Uterus (tissue), 3 donors: ENCODE measurements at regions not wholly inside any gene's neighbourhood (a gene's known extent, or its start where the extent isn't known, plus 50 kb on each side); places are given as distances from the start of the nearest gene placed in this dataset.

Experiments used
- DNase-seq, 2 donors: peaks; one replicate each; pipeline ENCODE4 v3.0.0-alpha.2; 2019 to 2020
- H3K27ac ChIP-seq, 2 donors: fragments of 200-600 bp; sonication (generic); 1 replicate in 1 of 2; 2 replicates in 1 of 2; pipeline ENCODE4 v1.5.1; 2016 to 2018
- H3K27me3 ChIP-seq, 2 donors: fragments of 200-600 bp; sonication (generic); one replicate each; pipeline ENCODE4 v1.5.1; 2018 to 2019; ENCODE audit warnings: control low read depth in 1 of 2
- H3K36me3 ChIP-seq, 2 donors: fragments of 200-600 bp; sonication (generic); one replicate each; pipeline ENCODE4 v1.5.1; 2019; ENCODE audit warnings: control low read depth in 1 of 2
- H3K4me1 ChIP-seq, 2 donors: fragments of 200-600 bp; sonication (generic); one replicate each; pipeline ENCODE4 v1.5.1; 2018 to 2019; ENCODE audit warnings: control low read depth in 1 of 2
- H3K4me3 ChIP-seq, 2 donors: fragments of 200-600 bp; sonication (generic); 1 replicate in 1 of 2; 2 replicates in 1 of 2; pipeline ENCODE4 v1.5.1; 2018 to 2019; ENCODE audit warnings: mild to moderate bottlenecking in 1 of 2
- H3K9me3 ChIP-seq, 2 donors: fragments of 200-600 bp; sonication (generic); one replicate each; pipeline ENCODE4 v1.5.1; 2019; ENCODE audit warnings: control low read depth in 1 of 2
- POLR2A ChIP-seq, 2 donors: fragments of 450-650 bp; IDR thresholded peaks; one replicate each; pipeline ENCODE4 v1.6.1; 2016; ENCODE audit warnings: antibody characterized with exemption in 2 of 2, mild to moderate bottlenecking in 1 of 2, moderate library complexity in 1 of 2
- intact Hi-C: fragments of 100-400 bp; cut with DNase I; formaldehyde crosslinking; loops from one replicate; pipeline ENCODE4 v1.15.1; 2023; ENCODE audit warnings: low total_unique reads
- TF ChIP-seq, protein P1 (sequence below), 4 experiments: fragments of 200-600 bp in 2 of 4; fragments of 450-650 bp in 2 of 4; sonication (generic) in 2 of 4; IDR thresholded peaks; one replicate each; pipeline ENCODE4 v1.5.1; 2016 to 2019; ENCODE audit warnings: antibody characterized with exemption in 4 of 4, mild to moderate bottlenecking in 2 of 4, moderate library complexity in 1 of 4
- donor health status: DM: yes; HTN: yes; CAD: no.

DNA sequence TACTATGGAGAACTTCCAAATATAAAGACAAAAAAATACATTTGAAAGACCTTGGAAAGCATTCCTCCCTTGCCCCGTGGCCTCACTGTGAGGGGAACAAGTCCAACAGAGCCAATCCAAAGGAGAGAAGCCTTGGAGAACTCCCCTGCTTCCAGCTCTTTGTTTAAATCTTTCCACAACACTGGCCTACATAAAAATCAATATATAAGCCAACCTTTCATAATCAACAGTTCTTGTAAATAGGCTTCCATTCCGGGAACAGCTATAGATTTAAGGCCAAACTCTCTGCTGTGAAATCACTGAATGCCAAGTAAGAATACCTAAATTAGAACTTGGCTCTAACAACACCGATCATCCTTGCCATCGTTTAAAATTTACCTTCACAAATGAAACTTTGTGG, 242.1 kb downstream of the HACE1 start:
- H3K27ac ChIP-seq: no peak overlapping the region
- TF ChIP-seq, protein P1, sequence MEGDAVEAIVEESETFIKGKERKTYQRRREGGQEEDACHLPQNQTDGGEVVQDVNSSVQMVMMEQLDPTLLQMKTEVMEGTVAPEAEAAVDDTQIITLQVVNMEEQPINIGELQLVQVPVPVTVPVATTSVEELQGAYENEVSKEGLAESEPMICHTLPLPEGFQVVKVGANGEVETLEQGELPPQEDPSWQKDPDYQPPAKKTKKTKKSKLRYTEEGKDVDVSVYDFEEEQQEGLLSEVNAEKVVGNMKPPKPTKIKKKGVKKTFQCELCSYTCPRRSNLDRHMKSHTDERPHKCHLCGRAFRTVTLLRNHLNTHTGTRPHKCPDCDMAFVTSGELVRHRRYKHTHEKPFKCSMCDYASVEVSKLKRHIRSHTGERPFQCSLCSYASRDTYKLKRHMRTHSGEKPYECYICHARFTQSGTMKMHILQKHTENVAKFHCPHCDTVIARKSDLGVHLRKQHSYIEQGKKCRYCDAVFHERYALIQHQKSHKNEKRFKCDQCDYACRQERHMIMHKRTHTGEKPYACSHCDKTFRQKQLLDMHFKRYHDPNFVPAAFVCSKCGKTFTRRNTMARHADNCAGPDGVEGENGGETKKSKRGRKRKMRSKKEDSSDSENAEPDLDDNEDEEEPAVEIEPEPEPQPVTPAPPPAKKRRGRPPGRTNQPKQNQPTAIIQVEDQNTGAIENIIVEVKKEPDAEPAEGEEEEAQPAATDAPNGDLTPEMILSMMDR (IDR thresholded peaks at IDR 0.05): no peak
- TF ChIP-seq POLR2A (IDR thresholded peaks at IDR 0.05): no peak
- DNase-seq: no peak
- intact Hi-C loops: no loop called here
- no peak overlapping the region for H3K4me3 ChIP-seq
- no peaks in the 10 kb centered on the region for H3K27me3 ChIP-seq
- H3K36me3 ChIP-seq: no peaks in the 10 kb centered on the region
- H3K9me3 ChIP-seq: no peaks in the 10 kb centered on the region
- peaks cover 0 to 4% of the 10 kb centered on the region in 2 donors for H3K4me1 ChIP-seq

DNA sequence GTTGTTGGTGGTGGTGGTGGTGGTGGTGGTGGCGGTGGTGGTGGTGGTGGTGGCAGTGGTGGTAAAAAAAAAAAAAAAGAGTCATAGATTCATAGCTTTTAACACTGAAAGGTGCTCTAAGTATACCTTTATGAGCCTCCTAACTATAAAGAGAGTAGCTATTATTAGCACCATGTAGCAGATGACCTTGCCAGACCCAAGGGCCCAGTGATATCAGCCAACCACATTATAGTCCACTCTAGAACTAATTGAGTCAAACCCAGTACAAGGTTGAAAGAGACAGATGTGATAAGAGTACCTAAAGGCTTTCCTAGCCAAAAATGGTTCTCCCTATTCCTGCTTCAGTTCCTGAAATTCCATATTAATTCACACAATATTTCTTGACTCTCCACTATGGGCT, 245.3 kb downstream of the HACE1 start:
- no peaks in the 10 kb centered on the region for H3K36me3 ChIP-seq
- intact Hi-C loops: no loop called here
- no peak for DNase-seq

DNA sequence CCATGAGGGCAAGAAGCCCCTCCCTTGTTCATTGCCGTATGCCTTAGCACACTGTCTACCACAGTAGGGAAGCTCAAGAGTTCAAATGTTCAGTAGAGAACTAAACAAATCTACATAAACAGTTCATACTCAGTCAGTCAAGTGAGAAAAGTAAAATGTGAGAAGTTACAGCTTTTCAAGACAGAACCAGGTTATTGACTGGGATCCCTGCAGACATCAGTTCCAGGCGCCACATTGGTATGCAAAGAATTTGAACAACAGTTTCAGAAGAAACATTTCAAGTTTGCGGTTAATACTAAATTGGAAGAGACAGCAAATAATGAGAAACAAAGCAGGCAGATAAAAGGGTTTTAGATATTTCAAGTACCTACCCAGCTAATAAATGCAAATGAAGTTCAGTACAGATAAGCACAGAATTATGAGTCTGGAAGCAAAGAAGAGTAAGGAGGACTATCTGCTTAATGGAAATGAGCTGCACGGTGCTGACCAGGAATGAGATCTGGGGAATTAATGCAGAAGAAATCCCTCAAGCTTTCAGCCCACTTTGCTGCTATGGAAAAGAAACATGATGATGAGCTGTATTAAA, 246.2 kb downstream of the HACE1 start:
- DNase-seq: no peak
- H3K27me3 ChIP-seq: no peaks in the 10 kb centered on the region
- intact Hi-C loops: no loop called here
- TF ChIP-seq, protein P1 (IDR thresholded peaks at IDR 0.05): no peak
- no peak for TF ChIP-seq POLR2A (IDR thresholded peaks at IDR 0.05)
- no peaks in the 10 kb centered on the region for H3K9me3 ChIP-seq
- H3K36me3 ChIP-seq: no peaks in the 10 kb centered on the region
- no peak overlapping the region for H3K4me3 ChIP-seq
- H3K4me1 ChIP-seq: peaks cover 0 to 4% of the 10 kb centered on the region in 2 donors
- H3K27ac ChIP-seq: no peak overlapping the region

More for the DNA sequence above, 245.3 kb downstream of the HACE1 start:
- Histone ChIP-seq H3K9me3 (no peaks in the 10 kb centered on the region), H3K4me3 (no peak overlapping the region), H3K4me1 (peaks cover 0 to 4% of the 10 kb centered on the region in 2 donors), H3K27ac (no peak overlapping the region), H3K27me3 (no peaks in the 10 kb centered on the region)
- no peak for TF ChIP-seq POLR2A (IDR thresholded peaks at IDR 0.05)
- TF ChIP-seq, protein P1 (IDR thresholded peaks at IDR 0.05): no peak

DNA sequence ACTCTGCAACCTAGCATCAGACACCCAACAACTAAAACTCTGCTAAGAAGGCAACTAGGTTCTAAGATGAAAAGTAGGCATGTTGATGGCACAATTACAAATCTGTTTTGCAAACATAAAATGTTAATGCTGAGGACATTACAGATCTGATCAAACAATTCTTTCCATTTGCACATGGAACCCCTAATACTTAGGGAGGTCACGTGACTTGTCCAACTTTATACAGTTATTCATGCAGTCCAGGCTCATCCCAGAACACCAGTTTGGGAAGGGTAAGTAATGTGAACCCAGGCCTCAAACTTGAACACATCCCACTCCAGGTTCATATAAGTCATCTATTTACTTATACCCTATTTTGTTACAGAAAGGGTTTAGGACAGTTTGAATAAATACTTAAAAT, 247.2 kb downstream of the HACE1 start:
- no peaks in the 10 kb centered on the region for H3K36me3 ChIP-seq
- no peak for TF ChIP-seq POLR2A (IDR thresholded peaks at IDR 0.05)
- TF ChIP-seq, protein P1 (IDR thresholded peaks at IDR 0.05): no peak
- H3K4me3 ChIP-seq: no peak overlapping the region
- H3K27me3 ChIP-seq: no peaks in the 10 kb centered on the region
- H3K9me3 ChIP-seq: no peaks in the 10 kb centered on the region
- peaks cover 0 to 4% of the 10 kb centered on the region in 2 donors for H3K4me1 ChIP-seq
- intact Hi-C loops: no loop called here
- no peak overlapping the region for H3K27ac ChIP-seq
- no peak for DNase-seq

DNA sequence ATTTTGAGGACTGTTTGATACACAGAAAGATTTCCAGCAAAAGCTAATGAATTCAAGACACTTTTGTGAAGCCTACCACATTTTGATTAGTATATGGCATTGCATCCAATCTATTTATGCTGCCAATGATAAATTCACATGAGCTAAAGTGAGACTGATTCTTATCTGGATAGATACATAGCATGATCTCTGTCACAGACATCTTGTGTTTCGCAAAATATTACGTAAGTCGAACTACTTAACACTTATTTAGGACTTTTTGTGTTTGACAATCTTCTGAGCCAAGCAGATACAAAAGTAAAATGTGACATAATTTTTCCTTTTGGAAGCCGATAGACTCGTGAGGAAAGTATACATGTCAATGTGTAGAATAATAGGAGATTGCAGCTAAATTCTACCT, 251.6 kb downstream of the HACE1 start:
- DNase-seq: no peak
- no peaks in the 10 kb centered on the region for H3K27me3 ChIP-seq
- H3K27ac ChIP-seq: no peak overlapping the region
- no peak overlapping the region for H3K4me3 ChIP-seq
- TF ChIP-seq, protein P1 (IDR thresholded peaks at IDR 0.05): no peak
- TF ChIP-seq POLR2A (IDR thresholded peaks at IDR 0.05): no peak
- no peaks in the 10 kb centered on the region for H3K36me3 ChIP-seq
- no peaks in the 10 kb centered on the region for H3K9me3 ChIP-seq
- intact Hi-C loops: no loop called here
- no peaks in the 10 kb centered on the region for H3K4me1 ChIP-seq
